Lower leg skin (tissue), 3 donors: ENCODE measurements at regions not wholly inside any gene's neighbourhood (a gene's known extent, or its start where the extent isn't known, plus 50 kb on each side); places are given as distances from the start of the nearest gene placed in this dataset.

Source experiments
- CTCF ChIP-seq, 3 donors: fragments of 450-650 bp; IDR thresholded peaks; one replicate each; pipeline ENCODE4 v1.5.1; 2016; ENCODE audit warnings: antibody characterized with exemption in 3 of 3, mild to moderate bottlenecking in 3 of 3, moderate library complexity in 2 of 3
- POLR2A ChIP-seq, 2 donors: fragments of 450-650 bp; IDR thresholded peaks; one replicate each; pipeline ENCODE4 v1.6.1; 2016 to 2017; ENCODE audit warnings: antibody characterized with exemption in 2 of 2, mild to moderate bottlenecking in 1 of 2, moderate library complexity in 1 of 2

GRCh38 chr4:29541757-29542156 lies 1178.4 kb upstream of the PCDH7 start:
- TF ChIP-seq CTCF (IDR thresholded peaks at IDR 0.05), result no peak
- TF ChIP-seq POLR2A (IDR thresholded peaks at IDR 0.05), result no peak
